ENCODE measurements at regions not wholly inside any gene's neighbourhood (a gene's known extent, or its start where the extent isn't known, plus 50 kb on each side); places are given as distances from the start of the nearest gene placed in this dataset.

- TF ChIP-seq HDGF (IDR thresholded peaks at IDR 0.05; ENCODE audit: borderline replicate concordance) (no peak), CTBP1 (IDR thresholded peaks at IDR 0.05; ENCODE audit: borderline replicate concordance) (no peak), BHLHE40 (IDR thresholded peaks at IDR 0.05; ENCODE audit: borderline replicate concordance) (no peak)
These were observed 53.9 kb upstream of the SFMBT2 start for GRCh38 chr10:7464691-7465090.
